A673 (cell line): ENCODE measurements at regions not wholly inside any gene's neighbourhood (a gene's known extent, or its start where the extent isn't known, plus 50 kb on each side); places are given as distances from the start of the nearest gene placed in this dataset.

Experiments used
- CTCF ChIP-seq: fragments of 300-800, 200-600 bp; sonication (generic); conservative IDR thresholded peaks from 2 replicates; pipeline ENCODE4 v1.5.1; 2017; ENCODE audit warnings: low read depth, mild to moderate bottlenecking, antibody characterized with exemption, low read length, moderate library complexity, mixed read lengths
- EZH2 ChIP-seq: fragments of 200-600 bp; sonication (generic); IDR thresholded peaks from 2 replicates; pipeline ENCODE4 v1.6.1; 2017; ENCODE audit warnings: borderline replicate concordance, low read depth, mild to moderate bottlenecking, mixed read lengths, antibody characterized with exemption, low read length; ENCODE audit not compliant: poor library complexity, severe bottlenecking

GRCh38 chr6:134817448-134817847, 132.5 kb downstream of the ALDH8A1 start:
- no peak for TF ChIP-seq EZH2
- TF ChIP-seq CTCF = no peak
